HL-60 (cell line): ENCODE measurements at regions not wholly inside any gene's neighbourhood (a gene's known extent, or its start where the extent isn't known, plus 50 kb on each side); places are given as distances from the start of the nearest gene placed in this dataset.

ENCODE experiments used
- GABPA ChIP-seq: IDR thresholded peaks from 2 replicates; pipeline ENCODE4 v1.6.1; 2012; ENCODE audit warnings: low read depth
- POLR2AphosphoS5 ChIP-seq: IDR thresholded peaks from 2 replicates; pipeline ENCODE4 v1.6.1; 2012; ENCODE audit warnings: low read depth
- SPI1 ChIP-seq: IDR thresholded peaks from 2 replicates; pipeline ENCODE4 v1.6.1; 2012; ENCODE audit warnings: low read depth, mild to moderate bottlenecking, borderline replicate concordance
- TF ChIP-seq, protein P1 (sequence below): IDR thresholded peaks from one replicate; pipeline ENCODE4 v1.5.1; 2011; ENCODE audit warnings: low read length, control low read depth, inconsistent platforms; ENCODE audit not compliant: insufficient read depth
- TF ChIP-seq, protein P2 (sequence below): IDR thresholded peaks from 2 replicates; pipeline ENCODE4 v1.6.1; 2012; ENCODE audit warnings: low read depth; ENCODE audit not compliant: insufficient replicate concordance

DNA sequence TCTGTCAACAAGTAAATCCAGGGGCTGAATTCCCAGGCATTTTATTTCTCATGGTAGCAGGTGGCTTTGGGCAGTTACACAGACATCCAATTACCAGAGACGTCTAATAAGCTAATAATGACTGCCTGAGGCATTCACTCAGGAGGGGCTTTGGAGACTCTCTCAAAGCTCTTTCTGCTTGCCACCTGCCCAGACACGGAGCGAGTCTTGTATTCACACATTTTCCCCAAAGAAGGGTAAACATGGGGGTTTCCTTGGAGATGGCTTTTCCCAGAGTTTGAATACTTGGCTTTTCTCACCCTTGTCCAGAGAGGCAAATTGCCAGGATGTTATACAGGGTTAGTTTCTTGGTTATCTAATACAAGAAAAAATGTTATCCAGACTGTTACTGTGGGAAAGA, 132.6 kb downstream of the DIPK2A start:
- no peak for TF ChIP-seq POLR2AphosphoS5
- TF ChIP-seq, protein P1, sequence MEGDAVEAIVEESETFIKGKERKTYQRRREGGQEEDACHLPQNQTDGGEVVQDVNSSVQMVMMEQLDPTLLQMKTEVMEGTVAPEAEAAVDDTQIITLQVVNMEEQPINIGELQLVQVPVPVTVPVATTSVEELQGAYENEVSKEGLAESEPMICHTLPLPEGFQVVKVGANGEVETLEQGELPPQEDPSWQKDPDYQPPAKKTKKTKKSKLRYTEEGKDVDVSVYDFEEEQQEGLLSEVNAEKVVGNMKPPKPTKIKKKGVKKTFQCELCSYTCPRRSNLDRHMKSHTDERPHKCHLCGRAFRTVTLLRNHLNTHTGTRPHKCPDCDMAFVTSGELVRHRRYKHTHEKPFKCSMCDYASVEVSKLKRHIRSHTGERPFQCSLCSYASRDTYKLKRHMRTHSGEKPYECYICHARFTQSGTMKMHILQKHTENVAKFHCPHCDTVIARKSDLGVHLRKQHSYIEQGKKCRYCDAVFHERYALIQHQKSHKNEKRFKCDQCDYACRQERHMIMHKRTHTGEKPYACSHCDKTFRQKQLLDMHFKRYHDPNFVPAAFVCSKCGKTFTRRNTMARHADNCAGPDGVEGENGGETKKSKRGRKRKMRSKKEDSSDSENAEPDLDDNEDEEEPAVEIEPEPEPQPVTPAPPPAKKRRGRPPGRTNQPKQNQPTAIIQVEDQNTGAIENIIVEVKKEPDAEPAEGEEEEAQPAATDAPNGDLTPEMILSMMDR, result no peak
- no peak for TF ChIP-seq GABPA
- TF ChIP-seq, protein P2, sequence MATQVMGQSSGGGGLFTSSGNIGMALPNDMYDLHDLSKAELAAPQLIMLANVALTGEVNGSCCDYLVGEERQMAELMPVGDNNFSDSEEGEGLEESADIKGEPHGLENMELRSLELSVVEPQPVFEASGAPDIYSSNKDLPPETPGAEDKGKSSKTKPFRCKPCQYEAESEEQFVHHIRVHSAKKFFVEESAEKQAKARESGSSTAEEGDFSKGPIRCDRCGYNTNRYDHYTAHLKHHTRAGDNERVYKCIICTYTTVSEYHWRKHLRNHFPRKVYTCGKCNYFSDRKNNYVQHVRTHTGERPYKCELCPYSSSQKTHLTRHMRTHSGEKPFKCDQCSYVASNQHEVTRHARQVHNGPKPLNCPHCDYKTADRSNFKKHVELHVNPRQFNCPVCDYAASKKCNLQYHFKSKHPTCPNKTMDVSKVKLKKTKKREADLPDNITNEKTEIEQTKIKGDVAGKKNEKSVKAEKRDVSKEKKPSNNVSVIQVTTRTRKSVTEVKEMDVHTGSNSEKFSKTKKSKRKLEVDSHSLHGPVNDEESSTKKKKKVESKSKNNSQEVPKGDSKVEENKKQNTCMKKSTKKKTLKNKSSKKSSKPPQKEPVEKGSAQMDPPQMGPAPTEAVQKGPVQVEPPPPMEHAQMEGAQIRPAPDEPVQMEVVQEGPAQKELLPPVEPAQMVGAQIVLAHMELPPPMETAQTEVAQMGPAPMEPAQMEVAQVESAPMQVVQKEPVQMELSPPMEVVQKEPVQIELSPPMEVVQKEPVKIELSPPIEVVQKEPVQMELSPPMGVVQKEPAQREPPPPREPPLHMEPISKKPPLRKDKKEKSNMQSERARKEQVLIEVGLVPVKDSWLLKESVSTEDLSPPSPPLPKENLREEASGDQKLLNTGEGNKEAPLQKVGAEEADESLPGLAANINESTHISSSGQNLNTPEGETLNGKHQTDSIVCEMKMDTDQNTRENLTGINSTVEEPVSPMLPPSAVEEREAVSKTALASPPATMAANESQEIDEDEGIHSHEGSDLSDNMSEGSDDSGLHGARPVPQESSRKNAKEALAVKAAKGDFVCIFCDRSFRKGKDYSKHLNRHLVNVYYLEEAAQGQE, result no peak
- no peak for TF ChIP-seq SPI1
